ENCODE measurements at regions not wholly inside any gene's neighbourhood (a gene's known extent, or its start where the extent isn't known, plus 50 kb on each side); places are given as distances from the start of the nearest gene placed in this dataset.
A peak's percentile ranks its signal among the peaks of the same experiment; 100 is the strongest.

- DNase-seq (ENCODE audit: low spot score) = peak; percentile 50
- POLR2A ChIA-PET (ENCODE audit: low non-redundant PET) = no interaction called here
- CTCF ChIA-PET = interaction anchor here (0.5 to 2.7 kb wide), 42 partner anchors 9 to 930 kb away, joined by 3 to 39 read pairs (median 4); partner anchors contain the start of gene DLL1
- H3K27ac ChIP-seq = no peak overlapping the region
- peak; percentile 90 for TF ChIP-seq CTCF (conservative IDR thresholded peaks at IDR 0.05; ENCODE audit: low read depth)
These were observed 80.2 kb downstream of the ERMARD start for GRCh38 chr6:169831450-169832246.

Data from RWPE1 (cell line).